ENCODE measurements at regions not wholly inside any gene's neighbourhood (a gene's known extent, or its start where the extent isn't known, plus 50 kb on each side); places are given as distances from the start of the nearest gene placed in this dataset.

DNA sequence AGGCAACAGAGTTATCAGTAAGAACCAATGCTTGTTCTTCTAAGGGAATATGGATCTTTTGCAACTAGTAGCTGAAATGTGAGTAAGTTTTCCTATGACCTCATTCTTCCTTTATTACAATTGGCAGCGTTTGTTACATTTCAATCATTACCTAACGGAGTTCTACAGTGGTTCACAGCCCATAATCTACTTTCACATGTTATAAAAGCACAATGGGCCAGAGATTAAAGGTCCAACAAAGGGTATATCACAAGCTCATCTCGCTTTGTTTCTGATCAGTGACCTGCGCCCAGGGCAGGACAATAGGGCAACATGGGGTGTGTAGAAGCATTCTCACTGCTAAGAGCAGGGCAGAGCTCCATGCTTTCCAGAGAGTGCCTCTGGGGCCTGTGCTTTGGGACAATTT, 279.9 kb upstream of the DYNLRB2 start:
- TF ChIP-seq, protein P1, sequence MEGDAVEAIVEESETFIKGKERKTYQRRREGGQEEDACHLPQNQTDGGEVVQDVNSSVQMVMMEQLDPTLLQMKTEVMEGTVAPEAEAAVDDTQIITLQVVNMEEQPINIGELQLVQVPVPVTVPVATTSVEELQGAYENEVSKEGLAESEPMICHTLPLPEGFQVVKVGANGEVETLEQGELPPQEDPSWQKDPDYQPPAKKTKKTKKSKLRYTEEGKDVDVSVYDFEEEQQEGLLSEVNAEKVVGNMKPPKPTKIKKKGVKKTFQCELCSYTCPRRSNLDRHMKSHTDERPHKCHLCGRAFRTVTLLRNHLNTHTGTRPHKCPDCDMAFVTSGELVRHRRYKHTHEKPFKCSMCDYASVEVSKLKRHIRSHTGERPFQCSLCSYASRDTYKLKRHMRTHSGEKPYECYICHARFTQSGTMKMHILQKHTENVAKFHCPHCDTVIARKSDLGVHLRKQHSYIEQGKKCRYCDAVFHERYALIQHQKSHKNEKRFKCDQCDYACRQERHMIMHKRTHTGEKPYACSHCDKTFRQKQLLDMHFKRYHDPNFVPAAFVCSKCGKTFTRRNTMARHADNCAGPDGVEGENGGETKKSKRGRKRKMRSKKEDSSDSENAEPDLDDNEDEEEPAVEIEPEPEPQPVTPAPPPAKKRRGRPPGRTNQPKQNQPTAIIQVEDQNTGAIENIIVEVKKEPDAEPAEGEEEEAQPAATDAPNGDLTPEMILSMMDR (conservative IDR thresholded peaks at IDR 0.05; ENCODE audit: low read depth, low read length), result no peak
- TF ChIP-seq EZH2 (IDR thresholded peaks at IDR 0.05; ENCODE audit: low read length, unreplicated experiment) (no peak), EZH2phosphoT487 (IDR thresholded peaks at IDR 0.05; ENCODE audit: borderline replicate concordance, low read length) (no peak)

All from PC-3 (cell line).